ENCODE measurements at regions not wholly inside any gene's neighbourhood (a gene's known extent, or its start where the extent isn't known, plus 50 kb on each side); places are given as distances from the start of the nearest gene placed in this dataset.

- Histone ChIP-seq H3K27ac (ENCODE audit: low read depth, low read length, poor library complexity, severe bottlenecking) (no peak overlapping the region), H3K4me1 (ENCODE audit: insufficient read depth, low read length, severe bottlenecking) (no peaks in the 10 kb centered on the region), H3K9me2 (ENCODE audit: low read depth, low read length) (no peaks in the 10 kb centered on the region), H3K9me3 (ENCODE audit: low read length) (no peaks in the 10 kb centered on the region), H3K4me2 (ENCODE audit: low read length) (no peak overlapping the region), H4K20me1 (ENCODE audit: insufficient read depth, low read length) (no peaks in the 10 kb centered on the region), H3K27me3 (ENCODE audit: insufficient read depth, low read length) (no peaks in the 10 kb centered on the region), H3K79me2 (ENCODE audit: insufficient read depth, low read length) (no peaks in the 10 kb centered on the region), H2AFZ (ENCODE audit: low read length) (no peak overlapping the region), H3F3A (ENCODE audit: insufficient read depth, low read length) (no peaks in the 10 kb centered on the region), H3K9ac (ENCODE audit: low read length) (no peak overlapping the region), H3K36me3 (ENCODE audit: insufficient read depth, low read length) (no peaks in the 10 kb centered on the region), H3K4me3 (ENCODE audit: low read depth, low read length, poor library complexity, severe bottlenecking) (no peak overlapping the region)
- TF ChIP-seq CTCF (IDR thresholded peaks at IDR 0.05; ENCODE audit: low read length) (no peak), EZH2 (IDR thresholded peaks at IDR 0.05; ENCODE audit: borderline replicate concordance, low read length) (no peak)
These were observed 355.1 kb upstream of the MON1B start for GRCh38 chr16:76835779-76836300.

- TF ChIP-seq EZH2 (IDR thresholded peaks at IDR 0.05; ENCODE audit: borderline replicate concordance, low read length): no peak
- no peak for TF ChIP-seq CTCF (IDR thresholded peaks at IDR 0.05; ENCODE audit: low read length)
- no peak overlapping the region for H3K27ac ChIP-seq (ENCODE audit: low read depth, low read length, poor library complexity, severe bottlenecking)
These were observed 353.1 kb upstream of the MON1B start for GRCh38 chr16:76837872-76838271.

GRCh38 chr16:76854234-76854633 is 336.8 kb upstream of the MON1B start:
- Histone ChIP-seq H3K27me3 (ENCODE audit: insufficient read depth, low read length) (no peaks in the 10 kb centered on the region), H3K9me2 (ENCODE audit: low read depth, low read length) (no peaks in the 10 kb centered on the region), H3K27ac (ENCODE audit: low read depth, low read length, poor library complexity, severe bottlenecking) (no peak overlapping the region), H3K4me3 (ENCODE audit: low read depth, low read length, poor library complexity, severe bottlenecking) (no peak overlapping the region), H3K9ac (ENCODE audit: low read length) (no peak overlapping the region), H3F3A (ENCODE audit: insufficient read depth, low read length) (no peaks in the 10 kb centered on the region), H2AFZ (ENCODE audit: low read length) (no peak overlapping the region), H3K4me2 (ENCODE audit: low read length) (no peak overlapping the region), H3K9me3 (ENCODE audit: low read length) (no peaks in the 10 kb centered on the region), H3K36me3 (ENCODE audit: insufficient read depth, low read length) (no peaks in the 10 kb centered on the region), H3K4me1 (ENCODE audit: insufficient read depth, low read length, severe bottlenecking) (no peaks in the 10 kb centered on the region), H4K20me1 (ENCODE audit: insufficient read depth, low read length) (no peaks in the 10 kb centered on the region), H3K79me2 (ENCODE audit: insufficient read depth, low read length) (no peaks in the 10 kb centered on the region)
- TF ChIP-seq CTCF (IDR thresholded peaks at IDR 0.05; ENCODE audit: low read length): 0 out of 2 replicates have a peak, but pooled peaks have one; percentile 16
- no peak for TF ChIP-seq EZH2 (IDR thresholded peaks at IDR 0.05; ENCODE audit: borderline replicate concordance, low read length)

More at GRCh38 chr16:76837872-76838271, 353.1 kb upstream of the MON1B start:
- no peaks in the 10 kb centered on the region for H3K9me2 ChIP-seq (ENCODE audit: low read depth, low read length)
- no peak overlapping the region for H3K9ac ChIP-seq (ENCODE audit: low read length)
- no peak overlapping the region for H2AFZ ChIP-seq (ENCODE audit: low read length)
- no peaks in the 10 kb centered on the region for H3K9me3 ChIP-seq (ENCODE audit: low read length)
- no peaks in the 10 kb centered on the region for H3K4me1 ChIP-seq (ENCODE audit: insufficient read depth, low read length, severe bottlenecking)
- no peaks in the 10 kb centered on the region for H3K27me3 ChIP-seq (ENCODE audit: insufficient read depth, low read length)
- H3F3A ChIP-seq (ENCODE audit: insufficient read depth, low read length): no peaks in the 10 kb centered on the region
- no peaks in the 10 kb centered on the region for H3K36me3 ChIP-seq (ENCODE audit: insufficient read depth, low read length)
- H4K20me1 ChIP-seq (ENCODE audit: insufficient read depth, low read length): no peaks in the 10 kb centered on the region
- no peaks in the 10 kb centered on the region for H3K79me2 ChIP-seq (ENCODE audit: insufficient read depth, low read length)
- H3K4me2 ChIP-seq (ENCODE audit: low read length): no peak overlapping the region
- no peak overlapping the region for H3K4me3 ChIP-seq (ENCODE audit: low read depth, low read length, poor library complexity, severe bottlenecking)

Measured in OCI-LY1 (cell line).